Upper lobe of left lung (tissue), 6 donors: ENCODE measurements at regions not wholly inside any gene's neighbourhood (a gene's known extent, or its start where the extent isn't known, plus 50 kb on each side); places are given as distances from the start of the nearest gene placed in this dataset.

Source experiments
- ATAC-seq, 2 donors: fragments of 200-7000 bp; cut with Tn5 transposase; one replicate each; pipeline ENCODE4 v1.9.1; 2022; ENCODE audit warnings: mild to moderate bottlenecking in 2 of 2, moderate library complexity in 2 of 2; ENCODE audit not compliant: low FRiP score in 2 of 2
- DNase-seq, 2 donors: peaks; one replicate each; pipeline ENCODE4 v3.0.0-alpha.2; 2019 to 2020
- H3K27ac ChIP-seq, 4 donors: fragments of 200-600 bp; sonication (generic); one replicate each; pipeline ENCODE4 v1.5.1; 2016 to 2019
- H3K27me3 ChIP-seq, 4 donors: fragments of 200-600 bp; sonication (generic); one replicate each; pipeline ENCODE4 v1.5.1; 2017 to 2019
- H3K36me3 ChIP-seq, 4 donors: fragments of 200-600 bp; sonication (generic); one replicate each; pipeline ENCODE4 v1.5.1; 2016 to 2019
- H3K4me1 ChIP-seq, 4 donors: fragments of 200-600 bp; sonication (generic); one replicate each; pipeline ENCODE4 v1.5.1; 2018 to 2019
- H3K4me3 ChIP-seq, 4 donors: fragments of 200-600 bp; sonication (generic); one replicate each; pipeline ENCODE4 v1.5.1; 2017 to 2019; ENCODE audit warnings: mild to moderate bottlenecking in 2 of 4, moderate library complexity in 1 of 4
- H3K9me3 ChIP-seq, 4 donors: fragments of 200-600 bp; sonication (generic); one replicate each; pipeline ENCODE4 v1.5.1; 2018 to 2019
- EP300 ChIP-seq, 4 donors: sonication (generic); formaldehyde crosslinking; IDR thresholded peaks; one replicate each; pipeline ENCODE4 v1.5.1; 2017; ENCODE audit warnings: antibody characterized with exemption in 4 of 4, control low read depth in 2 of 4
- POLR2A ChIP-seq, 4 donors: fragments of 450-650 bp; IDR thresholded peaks; one replicate each; pipeline ENCODE4 v1.5.1; 2016 to 2017; ENCODE audit warnings: antibody characterized with exemption in 4 of 4, mild to moderate bottlenecking in 2 of 4
- POLR2AphosphoS5 ChIP-seq, 2 donors: sonication (generic); formaldehyde crosslinking; IDR thresholded peaks; one replicate each; pipeline ENCODE4 v1.5.1; 2017; ENCODE audit warnings: antibody characterized with exemption in 2 of 2
- WGBS, 2 donors: methylation state at CpG; one replicate each; pipeline ENCODE4 v1.1.5; 2017 to 2018; 5-methylcytosine and 5-hydroxymethylcytosine counted together
- TF ChIP-seq, protein P1 (sequence below), 6 experiments: fragments of 450-650 bp in 4 of 6; fragments of 200-600 bp in 2 of 6; sonication (generic) in 2 of 6; IDR thresholded peaks; one replicate each; pipeline ENCODE4 v1.5.1; 2016 to 2019; ENCODE audit warnings: antibody characterized with exemption in 6 of 6
- donor health status: DM: no; HTN: no; CAD: no; lungs with moderate emphysema.
- donor health status: DM: no; HTN: yes; CAD: no; lungs with severe emphysema.

DNA sequence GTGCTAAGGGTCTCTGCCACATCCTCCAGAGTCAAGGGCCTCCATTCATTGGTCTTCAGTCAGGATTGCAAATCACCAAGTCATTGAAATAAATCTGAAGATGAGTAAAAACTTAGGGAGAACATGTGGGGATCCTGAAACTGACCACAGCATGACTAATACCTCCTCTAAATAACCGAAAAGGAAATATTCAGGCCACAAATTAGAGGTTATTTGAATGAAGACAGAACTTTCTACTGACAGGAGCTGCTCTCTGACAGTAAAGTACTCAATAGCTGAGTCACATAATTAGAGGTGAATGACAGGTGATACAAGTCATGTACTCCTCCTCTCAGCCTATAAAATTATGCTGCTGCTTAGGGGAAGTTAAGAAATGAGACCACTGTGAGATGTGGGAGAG is 240.2 kb upstream of the F9 start:
- 52 to 75% methylated on average over 1 of the region's 1 CpG for WGBS, 2 donors
- ATAC-seq, result no peak
- no peaks in the 10 kb centered on the region for H3K9me3 ChIP-seq
- H3K27me3 ChIP-seq, result no peaks in the 10 kb centered on the region
- no peak overlapping the region for H3K27ac ChIP-seq
- DNase-seq, result no peak
- H3K36me3 ChIP-seq, result no peaks in the 10 kb centered on the region
- no peaks in the 10 kb centered on the region for H3K4me1 ChIP-seq
- TF ChIP-seq EP300 (IDR thresholded peaks at IDR 0.05), result no peak
- TF ChIP-seq POLR2A (IDR thresholded peaks at IDR 0.05), result no peak
- no peak for TF ChIP-seq POLR2AphosphoS5 (IDR thresholded peaks at IDR 0.05)
- TF ChIP-seq, protein P1, sequence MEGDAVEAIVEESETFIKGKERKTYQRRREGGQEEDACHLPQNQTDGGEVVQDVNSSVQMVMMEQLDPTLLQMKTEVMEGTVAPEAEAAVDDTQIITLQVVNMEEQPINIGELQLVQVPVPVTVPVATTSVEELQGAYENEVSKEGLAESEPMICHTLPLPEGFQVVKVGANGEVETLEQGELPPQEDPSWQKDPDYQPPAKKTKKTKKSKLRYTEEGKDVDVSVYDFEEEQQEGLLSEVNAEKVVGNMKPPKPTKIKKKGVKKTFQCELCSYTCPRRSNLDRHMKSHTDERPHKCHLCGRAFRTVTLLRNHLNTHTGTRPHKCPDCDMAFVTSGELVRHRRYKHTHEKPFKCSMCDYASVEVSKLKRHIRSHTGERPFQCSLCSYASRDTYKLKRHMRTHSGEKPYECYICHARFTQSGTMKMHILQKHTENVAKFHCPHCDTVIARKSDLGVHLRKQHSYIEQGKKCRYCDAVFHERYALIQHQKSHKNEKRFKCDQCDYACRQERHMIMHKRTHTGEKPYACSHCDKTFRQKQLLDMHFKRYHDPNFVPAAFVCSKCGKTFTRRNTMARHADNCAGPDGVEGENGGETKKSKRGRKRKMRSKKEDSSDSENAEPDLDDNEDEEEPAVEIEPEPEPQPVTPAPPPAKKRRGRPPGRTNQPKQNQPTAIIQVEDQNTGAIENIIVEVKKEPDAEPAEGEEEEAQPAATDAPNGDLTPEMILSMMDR (IDR thresholded peaks at IDR 0.05), result no peak
- no peak overlapping the region for H3K4me3 ChIP-seq

DNA sequence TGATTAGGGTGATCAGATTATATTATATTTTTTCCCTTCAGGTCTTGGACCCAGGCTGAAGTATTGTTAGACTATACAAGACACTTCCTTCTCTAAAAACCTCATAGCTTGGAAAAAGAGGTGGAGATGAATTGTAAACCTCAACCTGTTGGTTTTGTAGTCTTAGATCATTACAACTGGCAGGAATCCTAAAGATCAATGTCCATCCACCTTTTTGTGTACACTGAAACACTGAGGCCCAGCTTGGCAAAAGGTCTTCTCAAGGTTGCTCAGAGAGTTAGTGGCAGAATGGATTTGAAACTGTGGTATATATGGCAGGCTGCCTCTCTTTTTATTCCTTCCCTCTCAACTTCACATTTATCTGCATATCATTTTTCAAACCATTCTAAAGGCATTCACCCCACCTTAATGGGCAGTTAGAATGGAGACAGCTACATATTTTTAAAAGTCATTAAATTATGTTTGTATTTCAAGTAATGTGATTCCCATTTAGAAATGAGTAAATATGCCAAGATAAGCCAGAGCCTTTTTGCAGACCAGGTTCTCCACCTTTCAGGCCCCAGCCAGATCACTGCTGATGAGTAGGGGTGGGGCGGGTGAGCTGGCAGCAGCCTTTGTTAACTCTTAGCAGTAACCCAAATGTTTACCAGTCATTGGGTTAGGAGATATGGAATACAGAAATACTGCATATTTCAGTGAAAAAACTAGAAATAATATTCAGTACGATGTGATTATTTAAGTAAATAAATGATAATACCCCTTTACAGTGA is 243.2 kb upstream of the F9 start:
- Histone ChIP-seq H3K9me3 (peaks cover 0 to 6% (median 0%) of the 10 kb centered on the region in 4 donors), H3K4me3 (no peak overlapping the region), H3K36me3 (no peaks in the 10 kb centered on the region), H3K27ac (no peak overlapping the region), H3K4me1 (no peaks in the 10 kb centered on the region), H3K27me3 (no peaks in the 10 kb centered on the region)
- ATAC-seq (no peak), DNase-seq (no peak)
- TF ChIP-seq, protein P1 (IDR thresholded peaks at IDR 0.05), result no peak
- TF ChIP-seq POLR2AphosphoS5 (IDR thresholded peaks at IDR 0.05), result no peak
- TF ChIP-seq POLR2A (IDR thresholded peaks at IDR 0.05), result no peak
- TF ChIP-seq EP300 (IDR thresholded peaks at IDR 0.05), result no peak
- WGBS, 2 donors, result 83 to 85% methylated on average over 2 of the region's 2 CpGs

- H3K9me3 ChIP-seq, result peaks cover 0 to 6% (median 0%) of the 10 kb centered on the region in 4 donors
- TF ChIP-seq EP300 (IDR thresholded peaks at IDR 0.05) (no peak), POLR2AphosphoS5 (IDR thresholded peaks at IDR 0.05) (no peak), POLR2A (IDR thresholded peaks at IDR 0.05) (no peak)
- TF ChIP-seq, protein P1 (IDR thresholded peaks at IDR 0.05), result no peak
- H3K27ac ChIP-seq, result no peak overlapping the region
- no peak overlapping the region for H3K4me3 ChIP-seq
- ATAC-seq (no peak), DNase-seq (no peak)
- no peaks in the 10 kb centered on the region for H3K27me3 ChIP-seq
- WGBS, 2 donors, result 83 to 92% methylated on average over 2 of the region's 2 CpGs
- no peaks in the 10 kb centered on the region for H3K4me1 ChIP-seq
- no peaks in the 10 kb centered on the region for H3K36me3 ChIP-seq
Observed at GRCh38 chrX:139286342-139286741, 244.2 kb upstream of the F9 start.

GRCh38 chrX:139267851-139268250 is 262.7 kb upstream of the F9 start:
- WGBS, 2 donors, result 82 to 85% methylated on average over 2 to 3 of the region's 3 CpGs
- Histone ChIP-seq H3K4me3 (no peak overlapping the region), H3K27ac (no peak overlapping the region), H3K36me3 (no peaks in the 10 kb centered on the region), H3K4me1 (no peaks in the 10 kb centered on the region), H3K9me3 (no peaks in the 10 kb centered on the region), H3K27me3 (no peaks in the 10 kb centered on the region)
- ATAC-seq (no peak), DNase-seq (no peak)
- TF ChIP-seq POLR2AphosphoS5 (IDR thresholded peaks at IDR 0.05) (no peak), POLR2A (IDR thresholded peaks at IDR 0.05) (no peak), EP300 (IDR thresholded peaks at IDR 0.05) (no peak)
- TF ChIP-seq, protein P1 (IDR thresholded peaks at IDR 0.05), result no peak

GRCh38 chrX:139246295-139246694 is 284.2 kb upstream of the F9 start:
- Histone ChIP-seq H3K27ac (no peak overlapping the region), H3K4me1 (no peaks in the 10 kb centered on the region), H3K27me3 (no peaks in the 10 kb centered on the region), H3K4me3 (no peak overlapping the region), H3K36me3 (no peaks in the 10 kb centered on the region), H3K9me3 (peaks cover 0 to under 1% (median 0%) of the 10 kb centered on the region in 4 donors)
- no peak for ATAC-seq
- TF ChIP-seq EP300 (IDR thresholded peaks at IDR 0.05) (no peak), POLR2AphosphoS5 (IDR thresholded peaks at IDR 0.05) (no peak), POLR2A (IDR thresholded peaks at IDR 0.05) (no peak)
- TF ChIP-seq, protein P1 (IDR thresholded peaks at IDR 0.05), result no peak
- 63 to 66% methylated on average over 3 of the region's 3 CpGs for WGBS, 2 donors
- no peak for DNase-seq
